HG03469 (cell line): ENCODE measurements at regions not wholly inside any gene's neighbourhood (a gene's known extent, or its start where the extent isn't known, plus 50 kb on each side); places are given as distances from the start of the nearest gene placed in this dataset.
A peak's percentile ranks its signal among the peaks of the same experiment; 100 is the strongest.
"Not testable (repeated sequence)": the region's sequence is repeated elsewhere in the genome, so short reads cannot be mapped to it uniquely, and the experiment has no call there.

Source experiments
- ATAC-seq: cut with Tn5 transposase; IDR thresholded peaks from one replicate; pipeline ENCODE4 v1.9.1; 2021; ENCODE audit warnings: mild to moderate bottlenecking, moderate library complexity, moderate number of reproducible peaks; ENCODE audit not compliant: unreplicated experiment

DNA sequence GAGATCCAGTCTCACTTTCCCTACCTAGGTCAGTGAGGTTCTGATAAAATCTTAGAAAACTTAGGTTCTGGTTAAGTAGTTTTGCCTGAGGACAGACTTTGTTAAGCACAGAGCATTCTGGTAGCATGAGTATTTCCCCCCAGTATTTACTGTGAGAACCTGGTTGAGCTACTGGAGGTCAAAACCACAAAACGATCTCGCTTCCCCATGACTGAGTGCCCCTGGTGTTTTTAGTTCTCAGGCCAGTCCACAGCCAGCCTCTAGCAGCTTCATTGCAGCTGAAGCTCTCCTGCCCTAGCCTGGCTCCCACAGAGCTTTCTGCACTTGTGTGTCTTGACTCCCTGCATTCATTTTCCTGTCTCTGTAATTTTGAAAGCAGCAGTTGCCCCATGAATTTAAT, 1138.2 kb downstream of the UQCRFS1 start:
- peak; percentile 71 for ATAC-seq

DNA sequence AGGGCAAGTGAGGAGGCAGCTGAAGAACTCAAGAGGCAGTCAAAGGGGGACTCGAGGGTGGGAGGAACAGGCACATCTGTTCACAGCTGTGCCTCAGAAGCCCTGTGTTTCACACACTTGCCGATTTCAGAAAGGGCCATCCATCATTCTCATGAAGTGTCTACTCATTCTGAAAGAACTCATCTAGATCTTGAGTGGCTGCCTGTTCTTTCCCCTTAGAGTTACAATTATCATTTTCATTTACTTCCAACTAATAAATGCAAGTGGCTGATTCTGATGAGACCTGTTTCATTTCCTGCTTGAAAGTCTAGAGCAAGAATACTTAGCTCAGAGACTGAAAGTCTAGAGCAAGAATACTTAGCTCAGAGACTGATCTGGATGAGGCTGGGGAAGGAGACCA, 1145.1 kb downstream of the UQCRFS1 start:
- no peak for ATAC-seq

DNA sequence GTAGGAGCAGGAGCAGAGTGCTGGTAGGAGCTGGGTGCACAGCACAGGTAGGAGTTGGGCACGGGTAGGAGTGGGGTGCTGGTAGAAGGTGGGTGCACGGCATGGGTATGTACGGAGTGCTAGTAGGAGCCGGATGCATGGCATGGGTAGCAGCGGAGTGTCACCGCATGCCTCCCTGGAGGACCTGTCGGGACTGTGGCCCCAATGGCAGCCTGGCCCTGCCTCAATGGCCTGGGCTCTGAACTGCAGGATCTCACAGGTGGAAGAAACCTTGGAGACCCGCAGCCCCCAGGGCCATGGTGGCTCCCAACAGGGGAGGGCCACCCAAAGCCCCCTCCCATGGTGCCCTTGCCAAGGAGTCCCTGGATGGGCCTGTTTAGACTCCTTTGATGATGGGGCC, 1146.0 kb downstream of the UQCRFS1 start:
- no peak for ATAC-seq

DNA sequence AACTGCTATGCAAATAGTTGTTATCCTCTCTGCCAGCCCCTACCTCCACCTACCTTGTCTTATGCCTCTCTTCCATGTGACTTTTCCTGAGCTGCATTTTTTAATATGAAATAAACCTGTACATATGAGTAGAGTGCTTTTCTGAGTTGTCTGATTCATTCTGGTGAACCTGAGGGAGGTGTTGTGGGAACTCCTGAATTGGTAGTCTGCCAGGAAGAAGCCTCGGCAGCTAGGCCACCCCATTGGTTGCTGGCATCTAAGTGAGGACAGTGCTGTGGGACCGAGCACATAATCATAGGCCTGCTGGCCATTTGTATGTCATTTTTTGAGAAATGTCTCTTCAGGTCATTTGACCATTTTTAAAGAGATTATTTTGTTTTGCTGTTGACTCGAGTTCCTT, 1146.8 kb downstream of the UQCRFS1 start:
- no peak for ATAC-seq

DNA sequence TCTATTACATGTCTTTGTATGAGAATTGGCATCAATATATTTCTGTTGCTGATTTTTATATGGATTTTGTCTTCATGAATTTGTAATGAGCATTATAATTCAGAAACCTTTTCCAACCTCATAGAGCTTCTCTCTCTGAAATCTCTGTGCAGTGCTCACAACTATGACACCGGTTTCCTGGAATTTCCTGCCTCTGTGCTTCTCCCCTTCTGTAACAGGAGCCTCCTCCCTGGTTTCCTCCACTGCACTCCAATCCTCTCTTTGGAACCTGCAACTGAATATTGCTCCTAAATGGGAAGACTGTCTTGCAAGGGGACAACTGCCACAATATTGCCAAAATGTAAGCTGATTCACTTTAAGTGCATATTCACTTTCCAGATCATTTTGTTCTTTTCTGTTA, 1147.9 kb downstream of the UQCRFS1 start:
- ATAC-seq = no peak

DNA sequence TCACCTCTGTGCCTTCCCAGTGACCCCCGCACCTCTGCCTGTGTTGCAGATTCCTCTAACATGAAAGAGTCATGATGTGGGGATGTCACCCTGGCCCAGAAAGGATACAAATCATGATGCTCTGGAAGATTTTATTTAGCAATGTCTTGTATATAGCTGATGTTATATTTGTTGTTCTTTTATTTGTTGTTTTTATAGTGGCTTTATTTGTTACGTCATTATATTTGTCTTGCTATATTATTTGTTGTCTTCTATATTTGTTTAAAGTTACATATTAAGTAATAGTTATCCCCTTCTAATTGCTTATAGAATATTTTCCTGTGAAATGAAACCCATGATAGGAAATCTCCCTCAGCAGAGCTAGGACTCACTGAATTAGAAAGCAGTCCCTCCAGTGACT, 1149.2 kb downstream of the UQCRFS1 start:
- ATAC-seq = no peak

DNA sequence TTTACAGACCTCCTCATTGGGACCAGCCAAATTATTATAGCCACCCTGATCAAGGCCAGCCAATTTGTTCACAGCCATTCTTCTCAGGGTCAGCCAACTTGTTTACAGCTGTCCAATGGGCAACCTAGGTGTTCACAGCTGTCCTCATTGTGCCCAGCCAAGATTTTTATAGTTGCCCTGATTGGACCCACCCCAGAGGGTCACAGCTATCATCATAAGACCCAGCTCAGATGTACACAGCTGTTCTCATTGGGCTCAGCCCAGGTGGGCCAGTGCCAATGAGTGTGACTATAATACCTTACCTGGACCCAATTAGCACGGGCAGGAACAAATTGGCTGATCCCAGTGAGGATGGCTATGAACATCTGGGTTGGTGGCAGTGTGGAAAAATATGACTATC, 1151.8 kb downstream of the UQCRFS1 start:
- no peak for ATAC-seq

DNA sequence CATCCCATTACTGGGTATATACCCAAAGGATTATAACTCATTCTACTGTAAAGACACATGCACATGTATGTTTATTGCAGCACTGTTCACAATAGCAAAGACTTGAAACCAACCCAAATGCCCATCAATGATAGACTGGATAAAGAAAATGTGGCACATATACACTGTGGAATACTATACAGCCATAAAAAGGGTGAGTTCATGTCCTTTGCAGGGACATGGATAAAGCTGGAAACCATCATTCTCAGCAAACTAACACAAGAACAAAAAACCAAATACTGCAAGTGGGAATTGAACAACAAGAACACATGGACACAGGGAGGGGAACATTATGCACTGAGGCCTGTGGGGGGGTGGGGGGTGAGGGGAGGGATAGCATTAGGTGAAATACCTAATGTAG, 1155.9 kb downstream of the UQCRFS1 start:
- not testable (repeated sequence) for ATAC-seq

DNA sequence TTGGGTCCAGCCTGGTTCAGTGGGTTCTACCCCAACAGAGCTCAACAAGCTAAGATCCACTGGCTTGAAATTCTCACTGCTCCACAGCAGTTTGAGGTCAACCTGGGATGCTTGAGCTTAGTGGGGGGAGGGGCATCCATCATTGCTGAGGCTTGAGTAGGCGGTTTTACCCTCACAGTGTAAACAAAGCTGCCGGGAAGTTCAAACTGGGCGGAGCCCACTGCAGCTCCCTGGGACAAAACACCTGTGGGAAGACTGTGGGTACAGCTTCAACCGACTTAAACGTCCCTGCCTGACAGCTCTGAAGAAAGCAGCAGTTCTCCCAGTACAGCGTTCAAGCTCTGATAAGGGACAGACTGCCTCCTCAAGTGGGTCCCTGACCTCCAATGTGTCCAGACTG, 1161.9 kb downstream of the UQCRFS1 start:
- no peak for ATAC-seq

DNA sequence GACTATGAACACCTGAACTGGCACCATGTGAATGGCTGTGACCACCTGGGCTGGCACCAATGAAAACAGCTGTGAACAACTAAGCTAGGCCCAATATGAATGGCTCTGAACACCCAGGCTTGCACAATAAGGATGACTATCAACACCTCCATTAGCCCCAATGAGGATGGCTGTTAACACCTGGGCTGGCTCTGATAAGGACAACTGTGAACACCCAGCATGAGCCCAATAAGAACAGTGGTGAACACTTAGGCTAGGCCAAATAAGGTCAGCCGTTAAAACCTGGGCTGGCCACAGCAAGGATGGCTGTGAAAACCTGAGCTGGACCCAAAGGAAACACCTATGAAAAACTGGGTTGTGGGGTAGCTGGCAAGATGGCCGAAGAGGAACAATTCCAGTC, 1163.1 kb downstream of the UQCRFS1 start:
- no peak for ATAC-seq

DNA sequence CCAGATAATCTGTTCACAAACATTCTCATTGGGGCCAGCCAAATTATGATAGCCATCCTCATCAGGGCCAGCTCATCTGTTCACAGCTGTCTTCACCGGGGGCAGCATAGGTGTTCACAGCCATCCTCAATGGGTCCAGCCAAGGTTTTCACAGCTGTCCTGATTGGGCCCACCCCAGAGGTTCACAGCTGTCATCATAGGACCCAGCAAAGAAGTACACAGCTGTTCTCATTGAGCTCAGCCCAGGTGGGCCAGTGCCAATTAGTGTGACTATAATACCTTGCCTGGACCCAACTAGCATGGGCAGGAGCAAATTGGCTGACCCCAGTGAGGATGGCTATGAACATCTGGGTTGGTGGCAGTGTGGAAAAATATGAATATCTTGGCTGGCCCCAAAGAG, 1166.0 kb downstream of the UQCRFS1 start:
- ATAC-seq = no peak

DNA sequence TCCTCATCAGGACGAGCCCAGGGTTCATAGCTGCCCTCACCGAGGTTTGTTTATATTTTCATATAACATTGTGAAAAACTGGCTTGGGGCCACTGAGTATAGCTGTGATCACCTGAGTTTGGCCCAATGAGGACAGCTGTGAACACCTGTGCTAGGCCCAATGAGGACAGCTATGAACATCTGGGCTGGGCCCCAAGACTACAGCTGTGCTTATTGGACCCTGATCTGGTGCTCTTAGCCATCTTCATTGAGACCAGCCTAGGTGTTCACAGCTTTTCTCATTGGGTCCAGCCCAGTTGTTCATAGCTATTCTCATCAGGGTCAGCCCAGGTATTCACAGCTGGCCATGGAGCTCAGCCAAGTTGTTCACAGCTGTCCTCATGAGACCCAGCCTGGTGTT, 1167.3 kb downstream of the UQCRFS1 start:
- ATAC-seq = no peak

DNA sequence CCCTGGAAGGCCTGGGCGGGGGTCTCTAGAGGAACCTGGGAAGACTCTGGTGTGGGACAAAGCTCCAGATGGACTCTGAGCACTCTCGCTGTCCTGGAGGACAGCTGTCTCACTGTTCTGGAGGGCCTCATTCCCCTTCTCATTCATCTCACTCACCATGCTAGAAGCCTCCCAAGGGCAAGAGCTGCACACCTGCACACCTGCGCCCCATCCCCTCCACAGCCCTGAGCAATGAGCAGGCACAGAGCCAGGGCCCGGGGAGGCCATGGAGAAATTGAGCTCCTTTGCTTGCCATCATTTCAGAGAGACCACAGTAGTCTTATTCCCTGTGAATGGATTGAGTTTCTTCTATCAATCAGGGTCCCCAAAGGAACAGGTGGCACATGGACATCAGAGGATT, 1168.5 kb downstream of the UQCRFS1 start:
- no peak for ATAC-seq

DNA sequence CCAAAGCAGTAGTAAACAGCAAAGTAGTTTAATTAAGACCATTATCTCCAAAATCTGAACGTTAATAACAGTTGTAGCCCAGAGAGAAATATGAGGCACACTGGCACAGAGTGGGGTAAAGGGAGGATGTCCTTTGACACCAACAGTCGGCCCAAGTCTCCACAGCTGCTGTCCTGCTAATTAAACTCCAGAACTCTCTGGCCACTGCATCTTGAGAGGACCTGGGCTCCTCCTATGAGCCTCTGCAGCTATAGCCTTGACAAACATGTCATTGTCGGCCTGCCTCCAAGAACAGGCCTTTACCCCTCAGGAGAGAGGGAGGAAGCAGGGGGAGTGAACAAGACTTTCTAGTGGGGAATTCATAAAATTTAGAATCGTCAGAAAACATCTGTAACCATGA, 1170.4 kb downstream of the UQCRFS1 start:
- ATAC-seq = no peak

DNA sequence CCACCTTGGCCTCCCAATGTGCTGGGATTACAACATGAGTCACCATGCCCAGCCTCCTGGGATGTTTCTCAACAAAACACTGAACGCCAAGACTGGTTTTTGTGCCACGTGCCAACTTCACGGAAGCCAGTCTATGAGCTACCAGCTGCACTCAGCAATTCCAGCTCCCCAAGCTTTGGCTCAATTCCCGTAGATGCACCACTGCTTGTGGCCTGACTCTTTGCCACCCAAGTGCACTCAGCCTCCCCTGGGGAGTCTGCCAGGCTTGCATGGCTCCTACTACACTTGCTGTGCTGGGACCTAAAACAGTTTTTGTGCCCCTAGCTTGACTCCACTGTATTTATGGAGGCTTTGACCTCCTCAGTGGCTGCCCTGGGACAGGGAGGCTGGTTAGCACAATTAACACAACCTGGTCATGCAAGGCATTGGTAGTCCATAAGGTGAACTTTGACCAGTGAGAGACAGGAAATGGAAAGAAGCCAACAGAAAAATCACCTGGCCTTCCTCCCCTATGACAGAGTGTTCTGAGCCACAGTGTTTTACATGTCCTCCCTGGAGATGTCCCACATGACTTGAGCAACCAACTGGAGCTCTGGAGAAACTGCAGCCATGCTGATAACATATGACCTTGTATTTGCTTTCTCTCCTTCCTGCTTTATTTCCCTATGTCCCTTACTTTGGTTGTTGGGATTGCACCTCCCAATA, 1173.1 kb downstream of the UQCRFS1 start:
- ATAC-seq = no peak

DNA sequence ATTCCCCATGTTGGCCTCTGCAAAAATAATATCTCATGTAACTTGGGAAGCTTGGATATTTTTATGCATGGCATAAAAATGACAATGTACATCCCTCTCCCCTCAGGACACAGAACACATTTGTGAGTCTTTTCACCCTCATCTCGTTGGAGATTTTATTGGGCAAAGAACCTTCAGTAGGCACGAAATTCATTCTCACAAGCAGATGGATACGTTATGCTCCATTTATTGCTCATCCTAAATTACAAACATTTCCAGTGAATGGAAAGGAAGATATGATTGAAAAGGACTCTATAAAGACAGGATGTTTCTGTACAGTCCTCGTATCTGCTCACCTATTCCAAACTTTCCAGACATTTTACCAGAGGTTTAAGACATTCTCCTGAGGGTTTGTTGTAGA, 1175.8 kb downstream of the UQCRFS1 start:
- ATAC-seq = no peak

DNA sequence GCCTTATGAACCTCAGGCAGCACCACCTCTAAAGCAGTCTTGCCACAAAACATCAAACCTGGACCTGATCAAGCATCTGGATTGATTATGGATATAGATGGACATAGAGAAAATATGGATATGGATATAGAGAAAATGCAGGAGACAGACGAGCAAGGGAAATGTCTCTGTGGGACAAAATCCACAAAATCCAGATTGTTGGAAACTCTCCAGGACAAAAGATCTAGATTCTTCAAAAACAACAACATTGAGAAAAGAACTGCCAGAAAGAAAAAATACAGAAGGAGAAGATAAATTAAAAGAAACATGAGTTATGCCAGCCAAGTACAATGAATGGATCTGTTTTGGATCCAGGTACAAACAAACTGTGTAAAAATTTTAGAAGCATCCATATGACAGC, 1176.5 kb downstream of the UQCRFS1 start:
- ATAC-seq = no peak

DNA sequence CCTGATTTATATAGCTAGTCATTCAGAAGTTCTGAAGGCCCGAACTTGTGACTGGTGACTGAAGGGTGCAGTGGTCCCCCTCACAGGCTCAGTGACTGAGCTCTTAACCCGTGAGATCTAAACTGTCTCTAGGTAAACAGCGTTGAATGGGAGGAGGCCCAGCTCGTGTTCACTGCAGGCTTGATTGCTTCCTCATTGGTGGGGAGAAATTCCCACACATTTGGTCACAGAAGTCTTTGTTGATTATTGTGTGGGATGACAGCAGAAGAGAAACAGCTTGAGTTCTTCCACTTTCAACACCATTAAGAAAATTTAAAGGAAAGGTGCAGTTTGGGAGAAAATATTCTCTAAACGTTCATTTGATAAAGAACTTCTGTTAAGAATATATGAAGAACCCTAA, 1178.0 kb downstream of the UQCRFS1 start:
- no peak for ATAC-seq

DNA sequence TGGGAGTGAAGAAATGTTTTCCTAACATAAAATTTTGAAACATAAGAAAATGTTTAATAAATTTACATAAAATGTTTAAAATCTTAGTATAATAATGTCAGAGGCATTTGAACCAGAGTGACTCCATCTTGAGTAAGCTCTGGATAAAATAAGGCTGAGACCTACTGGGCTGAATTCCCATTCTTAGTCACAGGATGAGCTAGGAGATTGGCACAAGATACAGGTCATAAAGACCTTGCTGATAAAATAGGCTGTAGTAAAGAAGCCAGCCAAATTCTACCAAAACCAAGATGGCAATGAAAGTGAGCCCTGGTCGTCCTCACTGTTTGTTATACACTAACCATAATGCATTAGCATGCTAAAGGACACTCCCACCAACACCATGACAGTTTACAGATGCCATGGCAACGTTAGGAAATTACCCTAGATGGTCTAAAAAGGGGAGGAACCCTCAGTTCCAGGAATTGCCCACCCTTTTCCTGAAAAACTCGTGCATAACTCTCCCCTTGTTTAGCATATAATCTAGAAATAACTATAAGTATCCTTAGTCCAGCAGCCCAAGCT, 1184.0 kb downstream of the UQCRFS1 start:
- no peak for ATAC-seq

DNA sequence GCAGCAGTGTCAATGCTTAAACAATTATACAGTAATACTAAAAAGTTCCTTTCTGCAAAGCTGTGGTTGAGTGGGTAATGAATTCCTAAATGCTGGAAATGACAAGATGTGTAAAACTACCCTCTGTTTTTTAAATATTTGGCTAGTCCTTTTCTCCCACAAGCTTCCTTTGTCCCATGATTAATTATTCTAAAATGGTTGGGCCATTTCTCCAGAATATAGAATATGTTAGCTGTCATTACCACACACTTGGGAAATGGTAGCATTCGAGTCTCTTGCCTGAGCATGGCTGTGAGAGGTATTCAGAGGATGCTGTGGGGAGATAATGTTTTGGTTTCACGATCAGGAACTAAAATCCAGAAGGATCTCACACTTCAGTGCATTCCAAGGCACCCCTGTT, 1185.8 kb downstream of the UQCRFS1 start:
- ATAC-seq = no peak

DNA sequence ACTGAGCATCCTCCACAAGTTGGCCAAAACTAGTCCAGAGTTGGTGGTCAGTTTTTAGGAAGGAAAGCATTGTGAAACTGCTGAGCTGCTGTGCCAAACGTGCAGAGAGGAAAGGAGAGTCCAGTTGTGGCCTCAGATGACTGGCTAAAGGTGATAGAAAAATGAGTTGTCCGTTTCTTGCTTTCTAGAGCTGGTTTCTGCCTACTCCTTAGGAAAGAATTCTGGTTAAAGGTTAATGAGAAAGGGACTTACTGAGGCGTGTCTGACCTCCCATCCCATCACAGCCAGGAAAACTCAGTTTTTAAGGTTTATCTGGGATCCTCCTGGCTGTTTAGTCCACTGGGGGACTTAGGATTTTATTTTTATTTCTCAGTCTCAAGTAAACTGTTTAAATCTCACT, 1186.3 kb downstream of the UQCRFS1 start:
- ATAC-seq = no peak

DNA sequence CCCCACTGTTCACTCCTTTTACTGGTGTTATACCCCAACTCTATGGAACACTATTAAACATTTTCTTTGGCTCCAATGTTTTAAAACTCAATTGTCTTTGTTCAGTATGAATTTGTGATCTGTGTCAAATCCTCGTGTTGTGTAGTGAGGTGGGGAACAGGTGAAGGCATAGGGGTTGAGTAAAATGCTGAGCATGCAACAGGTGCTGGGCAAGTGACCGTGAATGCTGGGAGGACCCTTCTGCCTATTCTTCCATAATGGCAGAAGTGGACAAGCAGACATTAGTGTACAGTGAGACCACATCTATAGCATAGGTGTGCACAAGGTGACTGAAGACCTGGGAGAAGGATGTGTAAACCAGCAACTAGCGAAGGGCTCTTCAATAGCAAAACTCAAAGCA, 1188.0 kb downstream of the UQCRFS1 start:
- no peak for ATAC-seq

DNA sequence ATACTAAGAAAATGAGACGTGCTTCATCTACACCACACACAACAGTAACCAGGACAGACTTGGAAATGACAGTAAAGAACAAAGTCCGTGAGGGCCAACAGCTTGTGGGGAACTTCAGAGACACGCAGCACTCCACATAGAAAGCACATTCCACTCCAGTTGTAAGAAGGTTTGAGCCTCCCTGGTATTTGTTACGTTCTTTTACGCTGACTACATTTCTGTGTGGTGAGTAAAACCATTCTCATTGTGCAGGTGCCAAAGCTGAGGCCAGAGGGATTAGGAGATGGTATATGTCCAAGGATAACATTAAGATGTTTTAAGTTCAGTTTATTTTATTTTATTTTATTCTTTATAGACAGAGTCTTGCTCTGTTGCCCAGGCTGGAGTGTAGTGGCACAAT, 1189.9 kb downstream of the UQCRFS1 start:
- ATAC-seq = no peak
